Sigmoid colon (tissue), 6 donors: ENCODE measurements at regions not wholly inside any gene's neighbourhood (a gene's known extent, or its start where the extent isn't known, plus 50 kb on each side); places are given as distances from the start of the nearest gene placed in this dataset.

Experiments
- DNase-seq: peaks from one replicate; pipeline ENCODE4 v3.0.0-alpha.2; 2019
- H3K27ac ChIP-seq, 4 donors: fragments of 200-600 bp; sonication (generic); one replicate each; pipeline ENCODE4 v1.5.1; 2016 to 2019; ENCODE audit warnings: mild to moderate bottlenecking in 1 of 4
- H3K27me3 ChIP-seq, 3 donors: fragments of 200-600 bp; sonication (generic); one replicate each; pipeline ENCODE4 v1.5.1; 2019; ENCODE audit warnings: mild to moderate bottlenecking in 1 of 3
- H3K36me3 ChIP-seq, 4 donors: fragments of 200-600 bp; sonication (generic); one replicate each; pipeline ENCODE4 v1.5.1; 2016 to 2019
- H3K4me1 ChIP-seq, 4 donors: fragments of 200-600 bp; sonication (generic); one replicate each; pipeline ENCODE4 v1.5.1; 2017 to 2019
- H3K4me3 ChIP-seq, 4 donors: fragments of 200-600 bp; sonication (generic); one replicate each; pipeline ENCODE4 v1.5.1; 2017 to 2019; ENCODE audit warnings: mild to moderate bottlenecking in 2 of 4, moderate library complexity in 1 of 4
- H3K9me3 ChIP-seq, 4 donors: fragments of 200-600 bp in 3 of 4; sonication (generic) in 3 of 4; one replicate each; pipeline versions ENCODE4 v1.5.1 to v1.6.1; 2013 to 2019
- CTCF ChIP-seq, 4 experiments: fragments of 450-650 bp in 3 of 4; fragments of 200-600 bp in 1 of 4; IDR thresholded peaks; one replicate each; pipeline ENCODE4 v1.5.1; 2016 to 2019; ENCODE audit warnings: antibody characterized with exemption in 4 of 4, mild to moderate bottlenecking in 3 of 4, moderate library complexity in 2 of 4
- EP300 ChIP-seq, 4 donors: sonication (generic); formaldehyde crosslinking; IDR thresholded peaks; one replicate each; pipeline ENCODE4 v1.6.1; 2017; ENCODE audit warnings: antibody characterized with exemption in 4 of 4
- POLR2A ChIP-seq, 2 donors: fragments of 450-650 bp; IDR thresholded peaks; one replicate each; pipeline ENCODE4 v1.6.1; 2016; ENCODE audit warnings: antibody characterized with exemption in 2 of 2, mild to moderate bottlenecking in 2 of 2, moderate library complexity in 2 of 2
- POLR2AphosphoS5 ChIP-seq, 4 donors: sonication (generic); formaldehyde crosslinking; IDR thresholded peaks; one replicate each; pipeline ENCODE4 v1.6.1; 2017; ENCODE audit warnings: antibody characterized with exemption in 4 of 4
- WGBS, 2 donors: extraction: QIAGEN DNeasy Blood & Tissue Kit; methylation state at CpG; one replicate each; pipeline ENCODE4 v1.1.7; 2013; 5-methylcytosine and 5-hydroxymethylcytosine counted together
- intact Hi-C: fragments of 100-400 bp; cut with DNase I; formaldehyde crosslinking; loops from one replicate; pipeline ENCODE4 v1.15.1; 2023
- donor health status: healthy with polysubstance abuse.
- donor health status: healthy.

- no peaks in the 10 kb centered on the region for H3K4me1 ChIP-seq
- H3K27me3 ChIP-seq, result no peaks in the 10 kb centered on the region
- H3K4me3 ChIP-seq, result no peak overlapping the region
- 37 to 60% methylated on average over 3 of the region's 3 CpGs for WGBS, 2 donors
- no peak overlapping the region for H3K27ac ChIP-seq
- peaks cover 0 to 2% (median 0%) of the 10 kb centered on the region in 4 donors for H3K9me3 ChIP-seq
- no peak for DNase-seq
- TF ChIP-seq CTCF (IDR thresholded peaks at IDR 0.05), result no peak
- no peak for TF ChIP-seq POLR2A (IDR thresholded peaks at IDR 0.05)
- no peak for TF ChIP-seq EP300 (IDR thresholded peaks at IDR 0.05)
- TF ChIP-seq POLR2AphosphoS5 (IDR thresholded peaks at IDR 0.05), result no peak
- H3K36me3 ChIP-seq, result no peaks in the 10 kb centered on the region
- intact Hi-C loops, result no loop called here
These were observed 1137.6 kb upstream of the IGFBP7 start for GRCh38 chr4:58247792-58248191.

- H3K27me3 ChIP-seq, result no peaks in the 10 kb centered on the region
- no peak overlapping the region for H3K4me3 ChIP-seq
- intact Hi-C loops, result no loop called here
- H3K9me3 ChIP-seq, result no peaks in the 10 kb centered on the region
- no peak for TF ChIP-seq POLR2AphosphoS5 (IDR thresholded peaks at IDR 0.05)
- no peak for TF ChIP-seq CTCF (IDR thresholded peaks at IDR 0.05)
- no peak for TF ChIP-seq POLR2A (IDR thresholded peaks at IDR 0.05)
- TF ChIP-seq EP300 (IDR thresholded peaks at IDR 0.05), result no peak
- WGBS, 2 donors, result 80 to 86% methylated on average over 1 of the region's 1 CpG
- H3K27ac ChIP-seq, result no peak overlapping the region
- no peak for DNase-seq
- no peaks in the 10 kb centered on the region for H3K4me1 ChIP-seq
- H3K36me3 ChIP-seq, result no peaks in the 10 kb centered on the region
These were observed 1115.3 kb upstream of the IGFBP7 start for GRCh38 chr4:58225460-58225859.

GRCh38 chr4:58219179-58219578, 1109.0 kb upstream of the IGFBP7 start:
- DNase-seq, result no peak
- Histone ChIP-seq H3K27me3 (no peaks in the 10 kb centered on the region), H3K4me3 (no peak overlapping the region), H3K9me3 (no peaks in the 10 kb centered on the region), H3K4me1 (no peaks in the 10 kb centered on the region), H3K27ac (no peak overlapping the region), H3K36me3 (no peaks in the 10 kb centered on the region)
- 54 to 76% methylated on average over 2 of the region's 2 CpGs for WGBS, 2 donors
- intact Hi-C loops, result no loop called here
- no peak for TF ChIP-seq EP300 (IDR thresholded peaks at IDR 0.05)
- TF ChIP-seq POLR2AphosphoS5 (IDR thresholded peaks at IDR 0.05), result no peak
- TF ChIP-seq CTCF (IDR thresholded peaks at IDR 0.05), result no peak
- TF ChIP-seq POLR2A (IDR thresholded peaks at IDR 0.05), result no peak

GRCh38 chr4:58216461-58216860, 1106.3 kb upstream of the IGFBP7 start:
- H3K36me3 ChIP-seq, result no peaks in the 10 kb centered on the region
- TF ChIP-seq POLR2A (IDR thresholded peaks at IDR 0.05) (no peak), CTCF (IDR thresholded peaks at IDR 0.05) (no peak), POLR2AphosphoS5 (IDR thresholded peaks at IDR 0.05) (no peak), EP300 (IDR thresholded peaks at IDR 0.05) (no peak)
- intact Hi-C loops, result no loop called here
- H3K9me3 ChIP-seq, result no peaks in the 10 kb centered on the region
- no peaks in the 10 kb centered on the region for H3K4me1 ChIP-seq
- H3K4me3 ChIP-seq, result no peak overlapping the region
- WGBS, 2 donors, result 84 to 89% methylated on average over 1 of the region's 1 CpG
- no peak for DNase-seq
- no peaks in the 10 kb centered on the region for H3K27me3 ChIP-seq
- H3K27ac ChIP-seq, result no peak overlapping the region

GRCh38 chr4:58214376-58214775, 1104.2 kb upstream of the IGFBP7 start:
- Histone ChIP-seq H3K9me3 (no peaks in the 10 kb centered on the region), H3K4me3 (no peak overlapping the region), H3K4me1 (no peaks in the 10 kb centered on the region), H3K36me3 (no peaks in the 10 kb centered on the region), H3K27me3 (no peaks in the 10 kb centered on the region), H3K27ac (no peak overlapping the region)
- 54 to 63% methylated on average over 3 of the region's 3 CpGs for WGBS, 2 donors
- DNase-seq, result no peak
- no peak for TF ChIP-seq POLR2AphosphoS5 (IDR thresholded peaks at IDR 0.05)
- intact Hi-C loops, result no loop called here
